Esophagus muscularis mucosa (tissue), 4 donors: ENCODE measurements at regions not wholly inside any gene's neighbourhood (a gene's known extent, or its start where the extent isn't known, plus 50 kb on each side); places are given as distances from the start of the nearest gene placed in this dataset.

Experiments
- DNase-seq: peaks from one replicate; pipeline ENCODE4 v3.0.0-alpha.2; 2017; ENCODE audit errors: extremely low spot score
- H3K27ac ChIP-seq, 4 donors: fragments of 200-600 bp; sonication (generic); replicated peaks in 1 of 4; 1 replicate in 3 of 4; 2 replicates in 1 of 4; pipeline ENCODE4 v1.5.1; 2016 to 2019; ENCODE audit warnings: mild to moderate bottlenecking in 1 of 4
- H3K27me3 ChIP-seq, 4 donors: fragments of 200-600 bp; sonication (generic); one replicate each; pipeline versions ENCODE4 v1.5.1 to v1.6.0; 2016 to 2019
- H3K36me3 ChIP-seq, 4 donors: fragments of 200-600 bp; sonication (generic); one replicate each; pipeline ENCODE4 v1.5.1; 2016 to 2019
- H3K4me1 ChIP-seq, 4 donors: fragments of 200-600 bp; sonication (generic); one replicate each; pipeline ENCODE4 v1.5.1; 2016 to 2019
- H3K4me3 ChIP-seq, 4 donors: fragments of 200-600 bp; sonication (generic); 1 replicate in 2 of 4; 2 replicates in 2 of 4; pipeline ENCODE4 v1.5.1; 2016 to 2019; ENCODE audit warnings: mild to moderate bottlenecking in 4 of 4, moderate library complexity in 1 of 4
- H3K9me3 ChIP-seq, 4 donors: fragments of 200-600 bp; sonication (generic); 1 replicate in 3 of 4; 2 replicates in 1 of 4; pipeline ENCODE4 v1.5.1; 2016 to 2019
- CTCF ChIP-seq, 3 experiments: fragments of 200-600 bp in 2 of 3; fragments of 450-650 bp in 1 of 3; sonication (generic) in 2 of 3; IDR thresholded peaks; one replicate each; pipeline ENCODE4 v1.5.1; 2017 to 2019; ENCODE audit warnings: antibody characterized with exemption in 3 of 3, mild to moderate bottlenecking in 2 of 3, moderate library complexity in 1 of 3
- EP300 ChIP-seq: sonication (generic); formaldehyde crosslinking; IDR thresholded peaks from one replicate; pipeline ENCODE4 v1.6.1; 2017; ENCODE audit warnings: antibody characterized with exemption
- POLR2A ChIP-seq: fragments of 450-650 bp; IDR thresholded peaks from one replicate; pipeline ENCODE4 v1.6.1; 2017; ENCODE audit warnings: antibody characterized with exemption, moderate library complexity, mild to moderate bottlenecking, low read depth
- POLR2AphosphoS5 ChIP-seq, 2 donors: sonication (generic); formaldehyde crosslinking; IDR thresholded peaks; one replicate each; pipeline ENCODE4 v1.6.1; 2017; ENCODE audit warnings: antibody characterized with exemption in 2 of 2
- WGBS: methylation state at CpG from one replicate; pipeline ENCODE4 v1.1.5; 2018; 5-methylcytosine and 5-hydroxymethylcytosine counted together
- intact Hi-C: fragments of 100-400 bp; cut with DNase I; formaldehyde crosslinking; loops from one replicate; pipeline ENCODE4 v1.15.1; 2023

- H3K27ac ChIP-seq: no peak overlapping the region
- no peaks in the 10 kb centered on the region for H3K9me3 ChIP-seq
- TF ChIP-seq POLR2AphosphoS5 (IDR thresholded peaks at IDR 0.05): no peak
- TF ChIP-seq CTCF (IDR thresholded peaks at IDR 0.05): no peak
- no peak for TF ChIP-seq EP300
- TF ChIP-seq POLR2A: no peak
- no peaks in the 10 kb centered on the region for H3K36me3 ChIP-seq
- H3K4me1 ChIP-seq: peaks cover 0 to 4% (median 2%) of the 10 kb centered on the region in 4 donors
- no peaks in the 10 kb centered on the region for H3K27me3 ChIP-seq
- intact Hi-C loops: no loop called here
- no peak overlapping the region for H3K4me3 ChIP-seq
- WGBS: 96% methylated on average over 5 of the region's 6 CpGs
- no peak for DNase-seq
Observed at GRCh38 chr20:24776755-24777271, 172.3 kb upstream of the CST7 start.

GRCh38 chr20:24777746-24778145, 171.3 kb upstream of the CST7 start:
- no peak for DNase-seq
- Histone ChIP-seq H3K4me1 (peaks cover 0 to 7% (median 5%) of the 10 kb centered on the region in 4 donors), H3K27ac (no peak overlapping the region), H3K4me3 (no peak overlapping the region), H3K9me3 (no peaks in the 10 kb centered on the region), H3K27me3 (no peaks in the 10 kb centered on the region), H3K36me3 (no peaks in the 10 kb centered on the region)
- TF ChIP-seq CTCF (IDR thresholded peaks at IDR 0.05) (no peak), EP300 (no peak), POLR2A (no peak), POLR2AphosphoS5 (IDR thresholded peaks at IDR 0.05) (no peak)
- intact Hi-C loops: no loop called here
- 52% methylated on average over 5 of the region's 5 CpGs for WGBS

- no peak for TF ChIP-seq POLR2A
- no peak for TF ChIP-seq POLR2AphosphoS5 (IDR thresholded peaks at IDR 0.05)
- no peak for TF ChIP-seq EP300
- TF ChIP-seq CTCF (IDR thresholded peaks at IDR 0.05): no peak
- no peak overlapping the region for H3K4me3 ChIP-seq
- peaks cover 0 to 1% (median 0%) of the 10 kb centered on the region in 4 donors for H3K27me3 ChIP-seq
- H3K9me3 ChIP-seq: no peaks in the 10 kb centered on the region
- H3K27ac ChIP-seq: no peak overlapping the region
- peaks cover 0 to 9% (median 5%) of the 10 kb centered on the region in 4 donors for H3K4me1 ChIP-seq
- intact Hi-C loops: no loop called here
- H3K36me3 ChIP-seq: no peaks in the 10 kb centered on the region
- WGBS: 56% methylated on average over 10 of the region's 14 CpGs
- no peak for DNase-seq
Observed at GRCh38 chr20:24778585-24779031, 170.5 kb upstream of the CST7 start.

- H3K27me3 ChIP-seq: peaks cover 0 to 5% (median 0%) of the 10 kb centered on the region in 4 donors
- no peaks in the 10 kb centered on the region for H3K9me3 ChIP-seq
- H3K27ac ChIP-seq: no peak overlapping the region
- TF ChIP-seq EP300 (no peak), POLR2AphosphoS5 (IDR thresholded peaks at IDR 0.05) (no peak), CTCF (IDR thresholded peaks at IDR 0.05) (no peak), POLR2A (no peak)
- WGBS: 28% methylated on average over 6 of the region's 6 CpGs
- H3K4me1 ChIP-seq: peaks cover 0 to 9% (median 5%) of the 10 kb centered on the region in 4 donors
- no peak overlapping the region for H3K4me3 ChIP-seq
- intact Hi-C loops: no loop called here
- DNase-seq: no peak
- no peaks in the 10 kb centered on the region for H3K36me3 ChIP-seq
Observed at GRCh38 chr20:24779131-24779530, 169.9 kb upstream of the CST7 start.

GRCh38 chr20:24779946-24780345, 169.1 kb upstream of the CST7 start:
- H3K27ac ChIP-seq: no peak overlapping the region
- DNase-seq: no peak
- intact Hi-C loops: no loop called here
- TF ChIP-seq POLR2A (no peak), POLR2AphosphoS5 (IDR thresholded peaks at IDR 0.05) (no peak), EP300 (no peak), CTCF (IDR thresholded peaks at IDR 0.05) (no peak)
- peaks cover 0 to 9% (median 5%) of the 10 kb centered on the region in 4 donors for H3K4me1 ChIP-seq
- H3K9me3 ChIP-seq: no peaks in the 10 kb centered on the region
- H3K4me3 ChIP-seq: no peak overlapping the region
- H3K27me3 ChIP-seq: peaks cover 0 to 5% (median 0%) of the 10 kb centered on the region in 4 donors
- WGBS: 68% methylated on average over 3 of the region's 4 CpGs
- no peaks in the 10 kb centered on the region for H3K36me3 ChIP-seq
